Suppressor macrophage (primary cell): ENCODE measurements at regions not wholly inside any gene's neighbourhood (a gene's known extent, or its start where the extent isn't known, plus 50 kb on each side); places are given as distances from the start of the nearest gene placed in this dataset.
A peak's percentile ranks its signal among the peaks of the same experiment; 100 is the strongest.

ENCODE experiments used
- DNase-seq, 4 experiments: peaks; one replicate each; pipeline ENCODE4 v3.0.0-alpha.2; 2020 to 2022

DNA sequence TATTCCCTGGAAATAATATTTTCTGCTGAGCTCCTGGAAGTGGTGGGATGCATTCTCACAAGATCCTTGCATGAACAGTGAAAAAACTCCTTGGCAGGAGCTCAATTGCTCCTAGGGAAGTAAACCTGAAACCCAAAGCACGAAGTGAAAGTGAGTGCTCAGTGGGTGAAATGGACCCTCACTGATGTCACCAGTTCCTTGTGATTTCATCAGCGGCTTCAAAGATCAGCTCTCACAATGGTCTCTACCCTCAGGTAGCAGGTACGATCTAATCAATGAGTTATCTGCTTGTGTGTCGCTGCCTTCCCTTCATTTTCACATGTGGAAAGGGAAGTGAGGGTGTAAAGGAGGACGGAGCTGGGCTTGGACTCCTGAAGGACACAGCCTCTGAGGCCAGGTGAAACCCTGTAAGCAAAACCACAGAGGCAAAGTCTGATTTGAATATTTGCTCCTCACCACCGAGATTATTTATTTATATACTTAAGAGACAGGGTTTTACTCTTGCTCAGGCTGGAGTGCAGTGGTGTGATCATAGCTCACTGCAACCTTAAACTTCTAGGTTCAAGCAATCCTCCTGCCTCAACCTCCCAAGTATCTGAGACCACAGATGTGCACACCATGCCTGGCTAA is 255.4 kb upstream of the LYZL1 start:
- DNase-seq = no peak

DNA sequence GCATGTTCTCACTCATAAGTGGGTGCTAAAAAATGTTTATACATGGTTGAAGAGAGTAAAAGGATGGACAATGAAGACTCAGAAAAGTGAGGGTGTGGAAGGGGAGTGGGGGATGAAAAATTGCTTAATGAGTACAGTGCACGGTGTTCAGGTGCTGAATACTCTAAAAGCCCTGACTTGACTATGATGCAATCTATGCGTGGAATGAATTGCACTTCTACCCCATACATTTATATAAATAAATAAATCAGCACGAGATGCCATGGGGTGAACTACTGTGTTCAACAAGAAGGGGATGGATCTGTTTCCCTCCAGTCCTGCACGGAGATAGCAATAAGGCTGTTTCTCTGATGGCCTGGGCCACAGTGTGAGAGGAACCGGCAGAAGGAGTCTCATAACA is 254.3 kb upstream of the LYZL1 start:
- DNase-seq = no peak

DNA sequence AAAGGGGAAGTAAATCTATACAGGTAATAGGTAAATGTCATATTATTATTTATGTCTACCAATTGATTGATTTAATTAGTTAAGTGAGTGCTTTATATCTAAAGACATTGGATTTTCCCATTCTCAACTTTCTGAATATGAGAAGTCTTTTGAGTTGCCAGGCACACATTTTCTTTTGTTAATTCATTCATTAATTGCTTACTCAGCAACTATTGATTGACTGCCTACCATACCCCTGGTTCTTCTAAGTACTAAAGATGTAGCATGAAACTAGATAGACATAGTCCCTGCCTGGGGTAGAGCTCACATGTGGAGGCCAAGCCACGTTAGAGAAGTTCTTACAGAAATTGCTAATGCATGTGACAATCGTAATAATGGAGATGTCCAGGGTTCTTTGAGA is 253.1 kb upstream of the LYZL1 start:
- DNase-seq = no peak

DNA sequence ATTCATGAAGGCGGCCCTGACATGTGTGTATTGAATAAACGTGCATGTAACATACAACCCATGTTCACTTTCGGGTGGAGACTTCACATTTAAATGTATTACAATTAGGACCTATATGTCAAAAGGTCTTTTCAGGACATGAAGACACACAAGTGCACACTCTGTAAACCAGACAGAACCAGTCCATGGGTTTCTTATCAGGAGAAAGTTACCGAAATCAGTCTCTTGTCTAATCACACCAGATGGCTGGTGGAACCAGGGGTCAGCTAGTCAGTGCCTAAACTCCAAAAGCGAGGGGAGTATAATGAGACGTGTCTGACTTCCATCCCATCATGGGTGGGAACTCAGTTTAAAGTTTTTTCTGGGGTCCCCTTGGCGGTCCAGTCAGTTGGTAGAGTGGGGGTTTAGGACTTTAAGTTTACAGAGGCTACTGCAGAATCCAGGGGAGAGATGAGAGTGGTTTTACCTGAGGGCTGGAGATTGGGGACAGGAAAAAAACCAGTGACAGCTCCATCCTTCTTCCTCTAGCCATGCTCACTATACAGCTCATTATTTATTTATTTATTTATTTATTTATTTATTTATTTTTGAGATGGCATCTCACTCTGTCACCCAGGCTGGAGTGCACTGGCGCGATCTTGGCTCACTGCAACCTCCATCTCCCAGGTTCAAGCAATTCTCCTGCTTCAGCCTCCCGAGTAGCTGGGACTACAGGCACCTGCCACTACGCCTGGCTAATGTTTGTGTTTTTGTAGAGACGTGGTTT is 251.3 kb upstream of the LYZL1 start:
- no peak for DNase-seq

DNA sequence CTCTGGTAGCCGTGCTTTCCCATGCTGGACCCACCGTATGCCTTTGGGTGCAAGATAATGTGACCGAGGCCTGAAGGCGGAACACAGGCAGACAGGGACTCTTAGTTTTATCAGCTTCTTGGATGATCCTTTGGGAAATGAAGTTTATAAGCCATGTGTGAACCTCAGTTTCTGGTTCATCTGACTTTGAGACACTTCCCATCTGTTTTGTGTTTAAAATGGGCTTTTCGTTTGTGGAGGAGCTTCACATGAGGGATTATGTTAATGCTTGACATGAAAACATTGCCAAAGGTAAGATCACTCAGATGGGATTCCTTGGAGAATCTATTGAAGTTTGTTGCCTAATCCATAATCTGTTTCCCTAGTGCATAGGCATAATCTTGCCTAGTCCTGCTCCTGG is 249.8 kb upstream of the LYZL1 start:
- DNase-seq = no peak

DNA sequence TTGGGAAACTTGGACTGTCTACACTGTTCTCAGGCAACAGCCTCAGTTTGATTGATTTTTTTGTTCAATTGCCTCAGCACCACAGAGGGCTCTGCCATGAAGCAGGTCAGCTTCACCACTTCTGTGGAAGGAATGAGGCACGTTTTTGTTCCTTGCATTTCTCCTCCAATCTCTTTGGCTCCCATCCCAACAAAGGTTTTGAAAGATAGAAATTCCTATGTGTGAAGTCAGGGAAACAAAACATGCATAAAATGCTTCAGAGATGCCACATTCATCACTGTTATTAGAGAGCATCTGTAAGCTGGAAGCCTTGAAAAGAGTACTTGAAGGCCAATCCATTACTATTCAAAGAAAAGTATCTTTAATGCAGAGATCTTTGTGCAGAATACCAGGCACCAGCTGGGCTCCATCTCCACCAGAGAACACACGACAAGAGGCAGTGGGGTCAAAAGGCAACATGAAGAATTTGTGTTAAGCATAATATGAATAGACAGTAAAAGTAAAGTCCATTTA is 249.1 kb upstream of the LYZL1 start:
- DNase-seq = no peak

DNA sequence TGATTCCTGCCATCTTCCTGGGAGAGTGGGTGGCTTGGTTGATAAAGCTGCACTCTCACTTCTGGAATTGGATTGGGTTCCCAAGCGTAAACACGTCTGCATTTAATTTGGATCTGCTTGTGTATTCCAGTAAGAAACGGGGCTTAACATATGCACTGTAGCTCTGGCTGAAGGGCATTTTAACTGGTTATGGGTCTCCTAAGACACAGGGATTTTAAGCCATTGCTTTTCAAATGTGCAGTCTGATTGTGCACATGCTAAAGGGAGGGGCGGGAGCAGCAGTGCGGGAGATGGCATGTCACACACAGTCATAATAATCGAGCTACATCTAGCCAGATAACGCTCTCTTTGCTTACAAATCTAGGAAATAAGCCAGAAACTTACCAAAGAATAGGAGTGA is 247.3 kb upstream of the LYZL1 start:
- DNase-seq = no peak

DNA sequence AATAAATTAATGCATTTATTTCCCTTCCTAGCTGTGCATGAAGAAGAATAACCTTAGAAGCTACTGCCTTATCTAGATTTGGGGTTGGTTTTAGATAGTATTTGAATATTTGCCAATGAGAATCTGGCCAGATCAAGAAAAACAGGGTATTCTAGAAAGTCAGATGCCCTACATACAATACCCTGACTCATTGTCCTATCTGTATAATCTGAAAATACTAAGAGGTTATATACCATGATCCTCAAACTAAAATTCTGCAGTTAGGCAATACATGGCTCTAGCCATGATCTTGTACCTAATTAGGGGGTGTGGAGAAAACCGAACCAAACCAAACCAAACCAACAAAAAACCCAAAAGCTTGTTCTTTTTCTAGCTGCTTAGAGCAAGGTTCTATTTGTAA is 240.4 kb upstream of the LYZL1 start:
- no peak for DNase-seq

DNA sequence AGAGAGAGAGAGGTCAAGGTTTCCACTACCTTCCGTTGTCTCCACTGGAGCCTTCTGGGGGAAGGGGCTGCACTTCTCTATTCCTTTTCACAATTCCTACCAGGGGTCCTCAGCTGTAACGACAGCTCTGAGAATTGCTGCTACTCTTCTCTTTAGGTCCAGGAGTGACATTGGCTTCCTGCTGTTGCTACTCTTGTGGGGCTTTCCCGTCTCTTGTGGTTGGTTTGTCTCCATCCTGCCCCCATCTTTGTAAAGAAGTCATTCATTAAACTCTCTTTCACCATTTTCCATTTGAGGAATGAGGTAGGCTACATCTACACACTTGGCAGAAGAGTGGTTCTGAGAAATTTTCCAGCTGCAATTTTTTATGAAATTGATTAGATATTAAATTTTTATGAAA is 238.8 kb upstream of the LYZL1 start:
- DNase-seq = no peak

DNA sequence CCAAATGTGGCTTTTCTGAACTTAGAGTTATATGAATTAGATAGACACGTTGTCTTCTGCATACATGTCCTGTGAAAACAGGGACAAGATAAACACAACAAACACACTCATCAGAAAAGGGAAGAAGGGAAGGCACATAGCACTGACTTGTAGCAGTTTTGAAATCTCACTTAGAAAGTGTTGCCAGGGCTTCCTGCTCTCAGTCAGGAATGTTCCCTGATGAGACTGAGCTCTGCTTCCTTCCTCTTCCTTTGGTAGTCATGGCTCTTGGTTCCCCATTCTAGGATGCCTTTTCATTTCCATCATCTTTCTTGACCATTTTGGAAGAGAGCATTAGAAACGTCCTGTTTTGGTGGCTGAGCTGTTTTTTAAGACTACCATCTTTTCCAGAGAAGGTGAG is 233.8 kb upstream of the LYZL1 start:
- DNase-seq = peak; percentile 39 to 69 (median 67)

DNA sequence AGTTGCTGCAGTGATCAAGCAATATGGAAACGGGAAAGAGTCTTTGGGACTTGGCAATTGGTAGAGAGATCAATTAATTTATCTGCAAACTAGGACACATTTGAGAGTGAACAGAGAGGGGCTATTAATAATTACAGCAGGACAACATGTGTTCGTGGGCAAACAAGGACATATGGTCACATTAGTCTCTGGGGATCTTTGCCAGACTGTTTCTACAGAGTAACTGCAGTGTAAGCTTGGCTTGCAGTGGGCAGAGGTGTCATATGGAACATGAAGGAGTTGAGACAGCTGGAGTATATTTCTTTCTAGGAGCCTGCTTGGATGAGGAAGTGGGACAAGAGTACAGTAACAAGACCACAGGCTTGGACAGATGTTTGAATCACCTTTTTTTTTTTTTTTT is 232.1 kb upstream of the LYZL1 start:
- DNase-seq = no peak

DNA sequence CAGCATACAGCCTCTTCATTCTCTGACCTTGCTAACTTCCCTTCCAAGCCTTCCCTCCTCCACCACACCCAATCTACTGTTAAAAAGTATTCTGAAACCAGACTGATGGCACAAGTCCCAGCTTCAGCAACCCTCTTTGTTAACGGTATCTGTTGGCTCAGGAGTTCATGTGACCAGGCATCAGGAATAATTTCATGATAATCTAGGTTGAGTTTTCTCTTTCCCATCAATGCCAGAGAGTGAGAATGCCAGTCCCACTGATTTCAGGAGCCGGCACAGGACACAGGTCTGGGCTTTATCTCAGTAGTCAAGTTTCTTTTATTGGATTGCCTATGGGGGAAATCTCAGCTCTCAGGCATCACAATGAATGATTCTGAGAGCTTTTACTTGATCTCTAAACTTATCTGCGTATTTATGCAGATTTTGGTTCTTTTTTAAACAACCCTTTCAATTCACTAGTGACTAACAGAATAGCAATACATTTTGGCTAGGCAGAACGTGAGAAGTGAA is 231.0 kb upstream of the LYZL1 start:
- no peak for DNase-seq

DNA sequence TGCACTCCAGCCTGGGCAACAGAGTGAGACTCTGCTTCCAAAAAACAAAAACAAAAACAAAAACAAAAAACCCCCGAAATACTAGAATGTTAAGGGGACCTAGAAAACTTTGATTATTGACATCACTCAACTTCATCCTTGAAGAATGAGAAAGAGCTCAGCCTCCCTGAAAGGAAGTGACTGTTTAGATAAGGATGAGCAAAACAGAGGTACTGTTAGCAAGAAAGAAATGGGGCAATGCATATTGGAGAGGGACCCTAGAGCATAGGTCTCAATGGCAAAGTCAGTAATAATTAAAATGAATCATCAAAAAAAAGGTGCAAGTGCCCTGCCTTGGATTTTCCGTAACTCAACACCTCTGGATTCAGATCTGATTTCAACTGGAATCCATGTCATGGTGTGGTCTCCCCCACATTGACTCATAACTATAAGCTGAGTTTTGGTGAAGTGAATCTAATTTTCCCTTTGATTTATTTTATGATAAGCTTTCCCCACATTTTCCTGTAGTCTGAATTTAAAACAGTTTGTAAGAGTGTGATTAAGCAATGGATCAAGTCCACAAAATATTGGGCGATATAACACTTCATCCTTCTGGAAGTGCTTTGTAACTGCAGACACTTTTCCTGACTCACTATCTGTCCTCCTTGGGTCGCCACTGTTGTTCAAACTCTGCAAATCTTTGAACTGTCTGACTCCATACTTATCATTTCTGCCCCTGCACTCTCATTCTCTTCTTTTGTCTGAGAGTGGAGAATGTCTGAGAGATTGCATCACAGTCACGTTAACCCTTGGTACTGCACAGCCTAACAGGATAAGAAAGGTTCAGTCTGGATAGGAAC is 224.8 kb upstream of the LYZL1 start:
- DNase-seq = no peak

DNA sequence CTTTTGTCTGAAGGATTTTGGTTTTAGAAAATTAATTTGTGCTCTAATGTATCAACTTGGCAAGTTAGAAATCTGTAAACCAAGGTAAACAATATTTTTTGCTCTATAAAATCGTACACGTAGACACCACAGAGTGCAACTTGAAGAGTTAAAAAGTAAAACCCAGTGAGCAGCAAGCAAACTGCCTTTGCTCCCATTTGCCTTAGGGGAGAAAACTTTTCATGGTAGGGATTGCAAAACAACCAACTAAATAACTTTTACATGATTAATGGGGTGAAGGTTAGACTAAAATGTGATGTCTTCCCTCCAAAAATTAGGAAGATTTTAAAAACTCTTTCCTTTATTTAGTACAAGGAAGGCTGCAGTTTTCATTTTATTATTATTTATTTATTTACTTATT is 224.2 kb upstream of the LYZL1 start:
- no peak for DNase-seq

DNA sequence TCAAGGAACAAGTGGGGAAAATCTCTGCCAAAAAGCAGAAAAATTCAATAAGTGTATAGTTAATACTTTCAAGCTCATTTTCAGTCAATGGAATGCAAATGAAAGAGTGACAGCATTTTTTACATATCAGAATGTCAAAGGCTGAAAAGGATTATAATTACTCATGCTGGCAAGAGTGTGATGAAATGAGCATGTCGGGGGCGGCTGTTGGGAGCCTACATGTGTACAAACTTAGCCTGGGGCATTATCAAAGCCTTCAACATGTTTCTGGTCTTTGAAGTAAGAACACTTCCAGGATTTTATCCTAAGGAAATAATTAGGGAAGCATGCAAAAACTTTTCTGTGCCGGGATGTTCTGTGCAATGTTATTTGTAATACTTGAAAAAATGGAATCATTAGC is 221.7 kb upstream of the LYZL1 start:
- DNase-seq = peak in 3 of 4 experiments; percentile 10 to 40 (median 22)

DNA sequence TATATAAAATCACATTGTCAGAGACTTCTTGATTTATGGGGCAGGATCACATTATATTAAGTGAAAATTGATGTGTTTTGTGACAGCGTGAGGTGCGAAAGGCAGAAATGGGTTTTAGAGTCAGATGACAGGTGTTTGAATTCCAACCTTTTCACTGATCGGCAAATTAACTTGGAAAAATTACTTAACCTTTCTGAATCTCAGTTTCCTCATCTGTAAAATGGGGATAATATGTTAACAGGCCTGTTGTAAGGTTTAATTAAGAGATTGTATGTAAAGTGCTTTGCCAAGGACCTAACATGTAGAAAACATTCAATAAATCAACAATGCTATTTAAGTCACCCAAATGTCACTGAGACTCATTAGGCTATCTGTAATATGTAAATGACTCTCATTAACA is 221.2 kb upstream of the LYZL1 start:
- DNase-seq = no peak

DNA sequence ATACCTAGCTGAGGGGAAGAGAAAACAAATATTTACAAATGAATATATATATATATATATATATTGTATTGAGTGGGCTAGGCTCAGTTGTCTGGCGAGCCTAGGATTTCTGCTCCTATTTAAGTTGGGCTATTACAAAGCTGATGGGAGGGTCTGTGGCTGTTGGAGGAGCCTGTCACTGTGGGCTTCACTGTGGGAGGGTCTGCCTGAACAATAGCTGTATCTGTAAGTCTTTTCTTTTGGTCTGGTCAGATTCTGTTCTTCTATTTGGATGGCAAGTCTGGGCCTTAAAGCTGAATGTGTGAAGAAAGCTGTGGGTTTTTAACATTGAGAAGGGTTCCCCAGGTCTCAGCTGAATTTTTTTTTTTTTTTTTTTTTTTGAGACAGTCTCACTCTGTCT is 220.6 kb upstream of the LYZL1 start:
- no peak for DNase-seq

DNA sequence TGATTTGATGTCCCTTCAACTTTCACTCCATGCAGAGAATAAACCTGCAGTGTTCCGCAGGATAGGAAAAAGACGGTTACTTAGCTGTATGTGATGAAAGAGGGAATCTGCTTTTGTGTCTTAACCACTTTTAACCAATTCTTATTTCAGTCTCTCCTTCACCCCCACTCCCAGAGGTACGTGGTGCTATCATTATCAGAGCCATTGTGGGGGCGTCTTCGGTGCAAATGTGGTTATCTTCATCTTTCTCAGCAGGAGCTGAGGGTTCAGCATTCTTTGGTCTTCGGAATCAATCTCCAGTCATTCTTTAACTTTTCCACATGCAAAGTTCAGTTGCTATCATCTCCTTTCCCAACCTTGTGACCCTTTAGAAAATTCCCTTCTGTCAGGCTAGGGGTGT is 219.9 kb upstream of the LYZL1 start:
- no peak for DNase-seq

DNA sequence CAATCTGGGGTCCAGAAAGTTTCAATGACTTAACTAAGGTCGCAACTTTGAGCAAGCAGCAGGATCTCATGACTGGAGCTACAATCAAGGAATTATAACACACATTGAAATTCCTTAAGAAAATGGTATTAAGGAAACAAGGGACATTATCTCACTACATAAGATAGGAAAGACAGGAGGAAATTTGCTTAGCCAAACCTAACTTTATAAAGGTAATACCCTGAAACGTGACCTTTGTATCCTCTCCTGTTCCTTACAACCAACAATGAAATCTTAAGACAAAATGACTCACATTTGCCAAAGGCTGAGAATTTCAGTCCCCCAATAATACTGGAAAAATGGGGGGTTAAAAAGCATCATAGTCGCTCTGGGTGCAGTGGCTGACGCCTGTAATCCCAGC is 218.9 kb upstream of the LYZL1 start:
- DNase-seq = no peak

DNA sequence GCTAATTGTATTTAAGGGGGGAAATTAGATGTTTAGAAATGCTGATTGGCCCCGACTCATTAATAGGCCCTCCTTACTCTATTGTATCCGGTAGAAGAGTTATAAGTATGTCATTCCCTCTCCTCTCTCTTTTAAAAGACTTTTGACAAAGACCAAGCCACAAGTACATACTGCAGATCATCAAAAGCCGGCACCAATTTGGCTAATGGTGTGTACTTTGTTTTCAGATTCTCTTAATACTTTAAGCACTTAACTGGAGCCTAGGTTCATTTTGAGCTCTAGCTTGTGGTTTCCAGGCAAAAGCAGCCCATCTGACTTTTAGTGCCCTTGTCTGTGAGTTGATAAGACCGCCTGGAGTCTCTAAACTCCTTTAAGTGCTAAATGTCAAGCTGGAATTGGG is 210.0 kb upstream of the LYZL1 start:
- DNase-seq = no peak

DNA sequence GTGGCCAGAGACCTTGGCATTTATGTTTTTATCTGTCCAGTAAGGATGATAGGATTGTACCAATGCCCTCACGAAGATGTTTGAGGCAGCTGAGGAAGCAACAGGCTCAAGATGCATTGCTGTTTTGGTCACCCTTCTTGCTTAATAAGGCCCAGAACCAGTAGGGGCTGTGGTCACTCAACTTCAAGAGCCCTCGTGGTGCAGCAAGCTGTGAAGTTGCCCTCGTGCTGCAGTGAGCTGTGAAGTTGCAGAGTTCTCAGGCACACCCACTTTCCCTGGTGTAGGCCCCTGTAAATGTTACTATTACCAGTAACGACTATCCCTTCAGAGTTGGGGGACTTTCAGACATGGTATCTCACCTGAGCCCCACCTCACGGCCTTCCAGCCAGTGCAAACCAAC is 207.6 kb upstream of the LYZL1 start:
- no peak for DNase-seq

DNA sequence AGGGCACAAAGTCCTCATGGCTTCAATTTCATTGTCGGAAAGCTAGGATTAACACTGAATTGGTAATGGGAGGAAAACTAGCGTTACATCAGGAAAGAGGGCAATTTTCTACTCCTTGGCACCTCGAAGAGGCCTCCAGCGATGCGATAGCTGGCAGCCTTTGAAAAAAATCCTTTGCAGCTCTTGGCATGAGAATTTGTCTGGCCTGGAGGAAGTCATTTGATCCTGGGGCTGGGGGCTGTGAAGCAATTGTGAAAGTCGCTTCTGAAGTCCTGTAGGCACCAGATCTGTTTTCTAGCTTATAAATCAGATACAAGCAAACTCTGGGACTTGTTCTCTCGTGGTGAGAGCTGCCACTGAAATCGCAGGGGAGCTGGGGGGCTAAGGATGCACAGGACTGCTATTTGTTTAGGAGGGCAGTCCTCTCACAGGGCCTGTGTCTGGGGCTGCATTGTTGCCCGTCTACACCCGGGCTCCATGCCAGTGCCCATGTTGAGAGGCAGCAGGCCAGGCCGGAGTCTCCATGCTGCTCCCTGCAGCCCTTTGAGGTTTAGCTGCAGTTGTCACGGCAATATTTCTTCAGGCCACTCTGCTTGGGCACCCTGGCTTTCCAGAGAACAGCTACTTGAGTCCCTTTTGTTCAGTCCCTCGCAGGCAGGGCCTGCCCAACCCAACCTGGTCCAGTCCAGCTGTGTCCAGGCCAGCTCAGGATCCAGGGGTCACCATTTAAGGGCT is 206.8 kb upstream of the LYZL1 start:
- no peak for DNase-seq

DNA sequence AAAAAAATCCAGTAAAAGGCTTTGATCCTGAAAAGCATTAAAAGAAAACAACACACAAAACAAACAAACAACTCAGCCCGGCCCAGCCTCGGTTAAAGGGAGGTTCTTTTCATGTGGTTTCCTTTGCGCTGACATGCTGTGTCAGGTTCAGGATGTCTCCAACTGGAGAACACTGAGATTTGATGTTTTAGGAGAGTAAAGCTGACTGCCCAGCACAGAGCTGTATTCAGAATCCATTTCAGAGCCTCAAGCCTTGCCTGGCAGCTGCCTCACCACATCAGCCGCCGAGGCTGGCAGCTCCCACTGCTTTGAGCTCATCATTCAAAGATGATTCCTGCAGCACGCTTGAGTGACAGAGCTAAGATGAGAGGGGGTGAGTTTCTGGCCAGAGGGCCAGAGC is 205.8 kb upstream of the LYZL1 start:
- no peak for DNase-seq
